ENCODE measurements at regions not wholly inside any gene's neighbourhood (a gene's known extent, or its start where the extent isn't known, plus 50 kb on each side); places are given as distances from the start of the nearest gene placed in this dataset.

DNA sequence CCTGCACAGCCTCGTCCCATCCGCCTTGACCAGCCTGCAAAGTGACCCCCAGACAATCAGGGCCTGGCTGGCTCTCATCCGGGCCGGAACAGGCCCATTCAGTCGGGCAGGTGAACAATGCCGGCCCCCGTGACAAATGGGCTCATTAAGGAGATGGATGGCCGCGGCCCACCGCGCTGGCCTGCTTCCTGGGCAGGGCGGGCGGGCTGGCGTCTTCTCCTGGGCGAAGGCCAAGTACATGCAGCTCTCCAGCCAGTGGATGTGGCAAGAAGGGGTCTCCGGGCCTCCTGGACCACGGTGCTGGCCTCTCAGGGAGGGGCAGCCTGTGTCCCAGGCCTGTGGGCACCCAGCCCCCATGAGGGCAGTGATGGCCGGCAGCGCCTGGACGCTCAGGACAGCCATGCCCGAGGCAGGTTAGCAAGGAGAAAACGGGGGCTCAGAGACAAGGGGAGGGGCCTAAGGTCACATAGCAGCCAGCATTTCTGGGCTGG is 1022.8 kb downstream of the BRD1 start:
- Histone ChIP-seq H3K36me3 (ENCODE audit: insufficient read depth, low read depth, low read length) (no peaks in the 10 kb centered on the region), H3K9me3 (ENCODE audit: insufficient read depth, low read depth, low read length) (no peaks in the 10 kb centered on the region), H3K4me3 (ENCODE audit: low read length) (no peak overlapping the region), H3K27ac (ENCODE audit: low read length) (no peak overlapping the region), H3K27me3 (ENCODE audit: insufficient read depth, low read length) (no peaks in the 10 kb centered on the region), H3K9ac (ENCODE audit: low read depth, low read length) (no peak overlapping the region), H3K4me1 (ENCODE audit: insufficient read depth, low read length) (no peaks in the 10 kb centered on the region)

DNA sequence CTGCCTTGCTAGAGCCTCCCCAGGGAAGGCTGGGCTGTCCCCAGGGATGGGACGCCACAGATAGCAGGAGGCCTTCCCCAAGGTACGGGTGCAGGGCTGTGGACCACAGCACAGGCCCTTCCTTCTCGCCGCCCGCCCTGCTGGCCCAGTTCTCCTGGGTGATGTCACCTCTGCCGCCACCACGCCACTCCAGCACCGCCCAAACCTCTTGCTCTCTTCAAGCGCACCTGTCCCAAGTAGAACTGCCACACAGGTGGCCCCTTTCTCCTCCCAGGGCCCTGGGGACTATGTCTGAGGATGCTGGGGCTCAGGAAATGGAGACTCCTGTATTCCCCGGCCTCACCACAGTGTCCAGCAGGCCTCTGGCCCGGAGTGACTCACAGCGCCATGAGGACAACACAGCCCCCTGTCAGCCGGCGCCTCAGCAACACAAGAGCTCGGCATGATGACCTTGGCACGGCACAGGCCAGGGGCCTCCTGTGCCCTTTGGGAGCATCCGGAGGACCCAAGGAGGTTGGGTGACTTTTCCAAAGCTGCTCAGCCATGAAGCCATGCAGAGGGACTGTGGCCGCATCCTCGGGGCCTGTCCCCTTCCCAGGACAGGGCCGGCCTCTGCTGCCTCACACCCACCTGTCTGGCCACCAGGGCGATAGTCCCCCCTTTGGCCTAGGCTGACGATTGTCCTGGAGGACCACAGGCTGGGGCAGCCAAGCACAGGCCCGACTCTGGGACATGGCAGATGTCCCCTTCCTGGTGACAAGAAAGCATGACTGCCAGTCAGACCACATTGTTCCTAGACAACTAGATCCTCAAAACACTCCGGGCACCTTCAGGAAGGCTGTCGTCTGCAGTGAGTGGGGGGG is 1023.5 kb downstream of the BRD1 start:
- no peak overlapping the region for H3K27ac ChIP-seq (ENCODE audit: low read length)
- no peaks in the 10 kb centered on the region for H3K36me3 ChIP-seq (ENCODE audit: insufficient read depth, low read depth, low read length)
- no peak overlapping the region for H3K4me3 ChIP-seq (ENCODE audit: low read length)
- H3K27me3 ChIP-seq (ENCODE audit: insufficient read depth, low read length): no peaks in the 10 kb centered on the region
- H3K9me3 ChIP-seq (ENCODE audit: insufficient read depth, low read depth, low read length): no peaks in the 10 kb centered on the region
- H3K9ac ChIP-seq (ENCODE audit: low read depth, low read length): no peak overlapping the region
- H3K4me1 ChIP-seq (ENCODE audit: insufficient read depth, low read length): no peaks in the 10 kb centered on the region

DNA sequence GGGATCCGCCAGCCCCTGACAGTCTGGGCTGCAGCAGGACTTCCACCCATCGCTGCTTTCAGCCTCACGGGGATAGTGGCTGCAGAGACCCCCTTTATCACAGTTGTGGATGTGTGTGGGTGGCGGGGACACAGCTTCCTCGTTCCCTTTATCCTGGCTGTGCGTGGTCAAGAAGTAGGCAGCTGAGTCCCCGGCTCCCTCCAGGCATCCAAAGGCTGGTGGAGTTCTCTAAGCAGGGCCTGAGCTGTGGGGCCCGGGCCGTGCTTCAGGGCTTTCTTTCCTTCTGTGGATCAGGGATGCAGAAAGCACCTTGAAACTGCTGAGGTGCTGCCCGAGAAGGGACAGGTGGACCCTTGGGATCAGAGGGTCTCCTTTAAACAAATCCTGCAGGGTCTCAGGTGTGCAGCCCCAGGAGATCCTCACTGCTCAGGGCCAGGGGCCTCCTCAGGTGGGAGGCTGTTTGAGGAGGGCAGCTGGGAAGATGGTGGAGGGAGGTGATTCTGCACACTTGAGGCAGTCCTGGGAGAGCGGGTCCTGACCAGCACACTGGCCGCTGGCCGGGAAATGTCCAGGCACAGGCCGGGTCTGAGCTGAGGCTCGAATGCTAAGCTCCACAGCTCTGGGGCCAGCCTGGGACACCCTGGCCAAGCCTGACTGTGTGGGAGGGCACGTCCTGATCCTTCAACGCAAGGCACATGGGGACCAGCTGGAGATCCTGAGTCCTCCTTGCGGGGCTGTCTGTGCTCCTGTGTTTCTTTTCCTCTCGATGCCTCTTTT is 1024.3 kb downstream of the BRD1 start:
- H3K27ac ChIP-seq (ENCODE audit: low read length): no peak overlapping the region
- no peaks in the 10 kb centered on the region for H3K27me3 ChIP-seq (ENCODE audit: insufficient read depth, low read length)
- no peaks in the 10 kb centered on the region for H3K9me3 ChIP-seq (ENCODE audit: insufficient read depth, low read depth, low read length)
- no peak overlapping the region for H3K9ac ChIP-seq (ENCODE audit: low read depth, low read length)
- H3K4me1 ChIP-seq (ENCODE audit: insufficient read depth, low read length): no peaks in the 10 kb centered on the region
- H3K36me3 ChIP-seq (ENCODE audit: insufficient read depth, low read depth, low read length): no peaks in the 10 kb centered on the region
- no peak overlapping the region for H3K4me3 ChIP-seq (ENCODE audit: low read length)

DNA sequence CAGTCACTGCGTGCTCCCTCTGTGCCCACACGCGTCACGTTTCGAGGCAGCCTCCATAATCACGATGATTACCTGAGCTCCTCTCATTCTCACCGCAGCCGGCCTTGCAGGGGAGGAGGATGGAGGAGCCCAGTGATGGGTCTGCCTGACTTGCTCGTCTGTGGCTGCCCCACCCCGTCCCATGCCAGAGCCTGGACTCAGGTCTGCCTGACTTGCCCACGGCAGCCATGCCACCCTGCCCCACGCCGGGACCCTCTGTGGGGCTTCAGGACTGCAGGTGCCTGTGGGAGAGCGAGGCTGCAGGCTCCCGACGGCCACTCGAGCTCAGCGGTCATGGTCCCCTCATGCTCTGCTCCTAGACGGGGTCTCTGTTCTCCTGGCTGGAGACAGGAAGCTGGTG is 1025.1 kb downstream of the BRD1 start:
- Histone ChIP-seq H3K27me3 (ENCODE audit: insufficient read depth, low read length) (no peaks in the 10 kb centered on the region), H3K4me3 (ENCODE audit: low read length) (no peak overlapping the region), H3K36me3 (ENCODE audit: insufficient read depth, low read depth, low read length) (no peaks in the 10 kb centered on the region), H3K27ac (ENCODE audit: low read length) (no peak overlapping the region), H3K4me1 (ENCODE audit: insufficient read depth, low read length) (no peaks in the 10 kb centered on the region), H3K9me3 (ENCODE audit: insufficient read depth, low read depth, low read length) (no peaks in the 10 kb centered on the region), H3K9ac (ENCODE audit: low read depth, low read length) (no peak overlapping the region)

DNA sequence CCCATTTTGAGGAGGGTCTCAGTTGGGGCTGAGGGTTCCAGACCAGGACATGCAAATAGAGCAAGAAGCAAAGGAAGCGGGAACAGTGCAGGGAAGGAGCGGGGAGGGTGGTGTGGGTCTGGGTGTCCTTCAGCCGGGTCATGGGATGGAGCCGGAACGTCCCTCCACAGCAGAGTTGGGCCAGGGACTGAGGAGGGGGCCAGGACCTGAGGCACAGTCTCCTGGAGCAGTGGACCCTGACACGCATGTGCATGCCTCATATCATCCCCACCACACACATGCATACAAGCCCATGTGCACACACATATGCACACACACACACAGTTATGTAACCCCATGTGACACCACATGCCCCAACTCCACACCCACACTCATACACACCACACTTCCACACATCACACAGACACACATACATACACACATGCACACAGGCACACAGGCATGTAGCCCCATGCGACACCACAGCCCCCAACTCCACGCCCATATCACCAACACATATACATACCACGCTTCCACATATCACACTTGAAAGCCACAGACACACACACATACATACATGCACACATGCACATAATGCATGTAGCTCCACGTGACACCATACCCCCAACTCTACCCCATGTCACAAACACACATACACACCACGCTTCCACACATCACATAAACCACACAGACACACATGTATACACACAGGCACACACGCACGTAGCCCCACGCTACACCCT is 1026.6 kb downstream of the BRD1 start:
- H3K27me3 ChIP-seq (ENCODE audit: insufficient read depth, low read length): no peaks in the 10 kb centered on the region
- H3K27ac ChIP-seq (ENCODE audit: low read length): no peak overlapping the region
- no peaks in the 10 kb centered on the region for H3K36me3 ChIP-seq (ENCODE audit: insufficient read depth, low read depth, low read length)
- no peaks in the 10 kb centered on the region for H3K9me3 ChIP-seq (ENCODE audit: insufficient read depth, low read depth, low read length)
- H3K9ac ChIP-seq (ENCODE audit: low read depth, low read length): no peak overlapping the region
- no peak overlapping the region for H3K4me3 ChIP-seq (ENCODE audit: low read length)
- peaks cover 7% of the 10 kb centered on the region; the same call in 1 of the 2 replicates for H3K4me1 ChIP-seq (ENCODE audit: insufficient read depth, low read length)

GRCh38 chr22:48800036-48800885 is 1027.4 kb downstream of the BRD1 start:
- H3K36me3 ChIP-seq (ENCODE audit: insufficient read depth, low read depth, low read length): no peaks in the 10 kb centered on the region
- no peak overlapping the region for H3K9ac ChIP-seq (ENCODE audit: low read depth, low read length)
- no peak overlapping the region for H3K27ac ChIP-seq (ENCODE audit: low read length)
- H3K27me3 ChIP-seq (ENCODE audit: insufficient read depth, low read length): no peaks in the 10 kb centered on the region
- H3K4me3 ChIP-seq (ENCODE audit: low read length): no peak overlapping the region
- peaks cover 13% of the 10 kb centered on the region; the same call in 1 of the 2 replicates for H3K4me1 ChIP-seq (ENCODE audit: insufficient read depth, low read length)
- no peaks in the 10 kb centered on the region for H3K9me3 ChIP-seq (ENCODE audit: insufficient read depth, low read depth, low read length)

- H3K9me3 ChIP-seq (ENCODE audit: insufficient read depth, low read depth, low read length): no peaks in the 10 kb centered on the region
- no peaks in the 10 kb centered on the region for H3K36me3 ChIP-seq (ENCODE audit: insufficient read depth, low read depth, low read length)
- peaks cover 13% of the 10 kb centered on the region; the same call in 1 of the 2 replicates for H3K4me1 ChIP-seq (ENCODE audit: insufficient read depth, low read length)
- no peak overlapping the region for H3K9ac ChIP-seq (ENCODE audit: low read depth, low read length)
- no peak overlapping the region for H3K27ac ChIP-seq (ENCODE audit: low read length)
- H3K4me3 ChIP-seq (ENCODE audit: low read length): no peak overlapping the region
- H3K27me3 ChIP-seq (ENCODE audit: insufficient read depth, low read length): no peaks in the 10 kb centered on the region
Observed at GRCh38 chr22:48799227-48799970, 1028.3 kb downstream of the BRD1 start.

- peaks cover 13% of the 10 kb centered on the region; the same call in 1 of the 2 replicates for H3K4me1 ChIP-seq (ENCODE audit: insufficient read depth, low read length)
- no peak overlapping the region for H3K4me3 ChIP-seq (ENCODE audit: low read length)
- H3K9ac ChIP-seq (ENCODE audit: low read depth, low read length): no peak overlapping the region
- no peaks in the 10 kb centered on the region for H3K27me3 ChIP-seq (ENCODE audit: insufficient read depth, low read length)
- no peaks in the 10 kb centered on the region for H3K36me3 ChIP-seq (ENCODE audit: insufficient read depth, low read depth, low read length)
- no peak overlapping the region for H3K27ac ChIP-seq (ENCODE audit: low read length)
- no peaks in the 10 kb centered on the region for H3K9me3 ChIP-seq (ENCODE audit: insufficient read depth, low read depth, low read length)
Observed at GRCh38 chr22:48798281-48799226, 1029.1 kb downstream of the BRD1 start.

DNA sequence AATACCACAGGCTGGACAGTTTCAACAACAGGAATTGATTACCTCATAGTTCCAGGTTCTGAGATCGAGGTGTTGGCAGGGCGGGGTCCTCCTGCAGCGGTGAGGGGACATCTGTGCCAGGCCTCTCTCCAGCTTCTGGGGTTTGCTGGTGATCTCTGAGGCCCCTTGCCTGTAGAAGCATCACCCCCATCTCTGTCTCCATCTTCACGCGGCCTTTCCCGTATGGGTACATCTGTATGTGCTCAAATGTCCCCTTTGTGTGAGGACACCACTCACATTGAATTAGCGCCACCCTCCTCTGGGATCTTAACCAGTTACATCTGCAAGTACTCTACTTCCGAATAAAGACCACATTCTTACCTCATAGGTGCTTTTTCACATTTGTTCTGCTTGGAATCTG is 1029.9 kb downstream of the BRD1 start:
- no peaks in the 10 kb centered on the region for H3K27me3 ChIP-seq (ENCODE audit: insufficient read depth, low read length)
- H3K4me1 ChIP-seq (ENCODE audit: insufficient read depth, low read length): peaks cover 13% of the 10 kb centered on the region; the same call in 1 of the 2 replicates
- H3K27ac ChIP-seq (ENCODE audit: low read length): no peak overlapping the region
- no peaks in the 10 kb centered on the region; the same call in 1 of the 2 replicates for H3K9me3 ChIP-seq (ENCODE audit: insufficient read depth, low read depth, low read length)
- H3K4me3 ChIP-seq (ENCODE audit: low read length): no peak overlapping the region
- H3K36me3 ChIP-seq (ENCODE audit: insufficient read depth, low read depth, low read length): no peaks in the 10 kb centered on the region
- no peak overlapping the region for H3K9ac ChIP-seq (ENCODE audit: low read depth, low read length)

Measured in iPS-20b (cell line).